DND-41 (cell line): ENCODE measurements at regions not wholly inside any gene's neighbourhood (a gene's known extent, or its start where the extent isn't known, plus 50 kb on each side); places are given as distances from the start of the nearest gene placed in this dataset.

Experiments
- ATAC-seq: fragments of 200-7000 bp; cut with Tn5 transposase; 3 replicates; pipeline ENCODE4 v1.9.1; 2021; ENCODE audit warnings: low read depth; ENCODE audit not compliant: insufficient read depth
- DNase-seq: peaks from one replicate; pipeline ENCODE4 v3.0.0-alpha.2; 2020
- H2AFZ ChIP-seq: 2 replicates; pipeline ENCODE4 v1.6.0; 2012; ENCODE audit warnings: low read depth, low read length
- H3K27ac ChIP-seq: 2 replicates; pipeline ENCODE4 v1.5.1; 2012; ENCODE audit warnings: low read length, inconsistent platforms
- H3K27me3 ChIP-seq: fragments of 200-600 bp; sonication (generic); 2 replicates; pipeline ENCODE4 v1.6.0; 2012; ENCODE audit warnings: low read length, mild to moderate bottlenecking, inconsistent platforms; ENCODE audit not compliant: insufficient read depth, poor library complexity
- H3K36me3 ChIP-seq: 2 replicates; pipeline ENCODE4 v1.5.1; 2012; ENCODE audit warnings: low read length, inconsistent platforms; ENCODE audit not compliant: insufficient read depth
- H3K4me1 ChIP-seq: 2 replicates; pipeline ENCODE4 v1.5.1; 2012; ENCODE audit warnings: mild to moderate bottlenecking, low read length; ENCODE audit not compliant: insufficient read depth
- H3K4me2 ChIP-seq: 2 replicates; pipeline ENCODE4 v1.6.0; 2012; ENCODE audit warnings: mild to moderate bottlenecking, moderate library complexity, low read length, inconsistent platforms; ENCODE audit not compliant: insufficient read depth
- H3K4me3 ChIP-seq, 2 experiments: fragments of 200-600 bp in 1 of 2; shearing (Covaris generic) in 1 of 2; 2 replicates each; pipeline ENCODE4 v1.5.1; 2012 to 2016; ENCODE audit warnings: inconsistent platforms in 2 of 2, low read length in 2 of 2, mild to moderate bottlenecking in 2 of 2, low read depth in 1 of 2, moderate library complexity in 1 of 2
- H3K79me2 ChIP-seq: 2 replicates; pipeline ENCODE4 v1.6.0; 2012; ENCODE audit warnings: low read length, inconsistent platforms; ENCODE audit not compliant: insufficient read depth
- H3K9ac ChIP-seq: 2 replicates; pipeline ENCODE4 v1.6.0; 2012; ENCODE audit warnings: low read depth, mild to moderate bottlenecking, inconsistent platforms, low read length, moderate library complexity
- H3K9me3 ChIP-seq: 2 replicates; pipeline ENCODE4 v1.5.1; 2012; ENCODE audit warnings: low read length, moderate library complexity, mild to moderate bottlenecking, inconsistent platforms; ENCODE audit not compliant: insufficient read depth, severe bottlenecking
- H4K20me1 ChIP-seq: 2 replicates; pipeline ENCODE4 v1.6.0; 2012; ENCODE audit warnings: low read length; ENCODE audit not compliant: insufficient read depth
- CTCF ChIP-seq: IDR thresholded peaks from 2 replicates; pipeline ENCODE4 v1.5.1; 2012; ENCODE audit warnings: borderline replicate concordance, low read length, moderate library complexity, mild to moderate bottlenecking; ENCODE audit not compliant: poor library complexity, severe bottlenecking; ENCODE audit errors: extremely low read depth
- EZH2 ChIP-seq: IDR thresholded peaks from 3 replicates; pipeline ENCODE4 v1.6.1; 2012; ENCODE audit warnings: borderline replicate concordance, low read depth, mild to moderate bottlenecking, moderate library complexity, low read length, inconsistent platforms; ENCODE audit not compliant: severe bottlenecking

- Histone ChIP-seq H3K4me2 (no peak overlapping the region), H3K4me1 (peaks cover 12% of the 10 kb centered on the region), H3K9me3 (peaks cover 3% of the 10 kb centered on the region), H3K27ac (no peak overlapping the region), H4K20me1 (no peaks in the 10 kb centered on the region), H3K36me3 (no peaks in the 10 kb centered on the region), H3K79me2 (no peaks in the 10 kb centered on the region), H3K27me3 (no peaks in the 10 kb centered on the region), H2AFZ (no peak overlapping the region), H3K9ac (no peak overlapping the region), H3K4me3 (no peak overlapping the region)
- no peak for DNase-seq
- ATAC-seq: no peak
- TF ChIP-seq CTCF (no peak), EZH2 (no peak)
Measured at GRCh38 chr9:81118416-81118815, 570.9 kb downstream of the TLE1 start.

DNA sequence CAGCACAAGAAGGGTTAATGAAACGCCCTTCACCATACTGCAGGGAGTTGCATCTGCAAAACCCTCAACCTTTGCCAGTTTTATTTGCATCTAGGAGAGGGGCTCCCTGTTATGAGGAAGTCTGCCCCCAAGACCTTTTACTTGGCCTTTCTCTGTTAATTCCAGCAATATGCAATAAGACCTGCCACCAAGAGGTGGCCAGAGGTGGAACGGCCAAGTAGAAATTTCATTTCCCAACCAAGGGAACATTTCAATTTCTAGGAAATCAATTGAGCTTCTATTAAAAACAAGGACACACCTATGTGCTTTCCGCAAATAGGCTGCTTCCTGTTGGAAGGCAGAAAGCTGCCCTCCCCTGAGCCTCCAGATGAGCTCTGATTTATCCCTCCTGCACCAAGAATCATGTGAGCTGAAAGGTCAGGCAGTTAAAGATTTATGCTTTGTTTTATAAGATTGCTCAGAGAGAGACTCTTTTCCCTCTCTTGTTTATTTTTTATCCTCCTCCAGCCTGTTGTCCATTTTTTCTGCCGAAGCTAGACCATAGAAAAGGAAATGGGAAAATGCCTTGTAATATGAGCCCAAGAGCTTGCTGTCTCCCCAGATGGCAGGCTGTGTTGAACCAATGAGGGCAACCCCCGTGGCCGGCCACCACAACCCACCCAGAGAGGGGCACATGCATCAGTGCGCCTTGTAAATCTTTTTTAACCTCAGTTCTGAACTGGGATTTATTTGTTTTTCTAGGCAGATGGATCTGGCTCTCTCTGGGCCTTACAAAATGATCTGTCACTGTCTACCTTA, 572.8 kb downstream of the TLE1 start:
- DNase-seq (no peak), ATAC-seq (no peak)
- no peaks in the 10 kb centered on the region for H3K27me3 ChIP-seq
- H3K79me2 ChIP-seq: no peaks in the 10 kb centered on the region
- no peak overlapping the region for H2AFZ ChIP-seq
- no peaks in the 10 kb centered on the region for H3K9me3 ChIP-seq
- TF ChIP-seq CTCF: no peak
- no peak for TF ChIP-seq EZH2
- no peak overlapping the region for H3K4me3 ChIP-seq
- H3K4me2 ChIP-seq: no peak overlapping the region
- H3K36me3 ChIP-seq: no peaks in the 10 kb centered on the region
- no peak overlapping the region for H3K9ac ChIP-seq
- H4K20me1 ChIP-seq: no peaks in the 10 kb centered on the region
- H3K27ac ChIP-seq: no peak overlapping the region
- H3K4me1 ChIP-seq: peaks cover 27% of the 10 kb centered on the region

DNA sequence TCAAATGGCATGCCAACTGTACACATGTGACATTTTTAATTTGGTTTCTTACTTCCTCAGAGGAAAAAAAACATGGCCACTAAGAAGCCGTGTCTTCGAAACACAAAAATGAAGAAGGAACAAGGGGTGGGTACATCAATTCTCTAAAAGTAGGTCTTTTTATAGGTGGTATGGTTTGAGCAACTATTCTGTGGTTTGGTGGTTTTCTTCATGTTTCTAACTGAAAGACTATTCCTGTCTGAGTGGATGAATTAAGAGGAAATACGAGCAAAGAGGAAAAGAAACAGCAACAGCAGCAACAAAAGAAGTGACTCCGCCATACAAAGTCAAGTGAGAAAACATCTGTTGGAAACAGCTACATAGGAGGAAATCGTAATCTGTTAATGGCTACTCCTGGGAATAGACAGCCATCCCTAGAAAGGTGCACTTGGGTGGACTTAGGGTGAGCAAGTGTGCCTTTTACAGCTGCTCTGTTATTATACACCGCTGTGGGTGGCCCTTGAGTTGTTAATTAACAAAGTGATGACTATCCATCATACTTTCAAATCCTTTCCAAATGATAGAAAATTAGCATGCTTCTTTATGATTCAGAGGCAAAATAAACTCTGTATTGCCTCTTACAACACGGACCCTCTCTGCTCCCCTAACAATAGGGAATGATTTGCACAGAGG, 575.8 kb downstream of the TLE1 start:
- Histone ChIP-seq H3K4me3 (peak overlapping the region in 1 of 2 experiments; percentile 45; a peak in 2 of 4 replicates), H3K4me1 (peaks cover 27% of the 10 kb centered on the region), H4K20me1 (no peaks in the 10 kb centered on the region), H3K9ac (peak overlapping the region; percentile 41), H2AFZ (peak overlapping the region; percentile 53; the same call in 1 of the 2 replicates), H3K4me2 (peak overlapping the region; percentile 65), H3K27me3 (no peaks in the 10 kb centered on the region), H3K79me2 (no peaks in the 10 kb centered on the region), H3K9me3 (no peaks in the 10 kb centered on the region), H3K27ac (peak overlapping the region; percentile 85), H3K36me3 (no peaks in the 10 kb centered on the region)
- no peak for TF ChIP-seq CTCF
- TF ChIP-seq EZH2: no peak
- peak; percentile 43 for DNase-seq
- ATAC-seq: peak; percentile 94
